SH-SY5Y (cell line): ENCODE measurements at regions not wholly inside any gene's neighbourhood (a gene's known extent, or its start where the extent isn't known, plus 50 kb on each side); places are given as distances from the start of the nearest gene placed in this dataset.

Source experiments
- GATA2 ChIP-seq: IDR thresholded peaks from 2 replicates; pipeline ENCODE4 v1.6.1; 2011; ENCODE audit warnings: mild to moderate bottlenecking, low read depth, low read length
- GATA3 ChIP-seq: IDR thresholded peaks from 2 replicates; pipeline ENCODE4 v1.6.1; 2011; ENCODE audit warnings: low read depth, mild to moderate bottlenecking, low read length, moderate library complexity

GRCh38 chr9:107867738-107868137, 378.2 kb upstream of the KLF4 start:
- TF ChIP-seq GATA2: no peak
- TF ChIP-seq GATA3: no peak
